ENCODE measurements at regions not wholly inside any gene's neighbourhood (a gene's known extent, or its start where the extent isn't known, plus 50 kb on each side); places are given as distances from the start of the nearest gene placed in this dataset.

GRCh38 chr7:136693166-136694119 is 175.0 kb upstream of the CHRM2 start:
- no peak for TF ChIP-seq CTCF (IDR thresholded peaks at IDR 0.05; ENCODE audit: extremely low read depth, missing control alignments)
- no peak for DNase-seq (ENCODE audit: low spot score)

- TF ChIP-seq CTCF (IDR thresholded peaks at IDR 0.05; ENCODE audit: extremely low read depth, missing control alignments): no peak
- DNase-seq (ENCODE audit: low spot score): no peak
These were observed 176.2 kb upstream of the CHRM2 start for GRCh38 chr7:136692221-136692620.

DNA sequence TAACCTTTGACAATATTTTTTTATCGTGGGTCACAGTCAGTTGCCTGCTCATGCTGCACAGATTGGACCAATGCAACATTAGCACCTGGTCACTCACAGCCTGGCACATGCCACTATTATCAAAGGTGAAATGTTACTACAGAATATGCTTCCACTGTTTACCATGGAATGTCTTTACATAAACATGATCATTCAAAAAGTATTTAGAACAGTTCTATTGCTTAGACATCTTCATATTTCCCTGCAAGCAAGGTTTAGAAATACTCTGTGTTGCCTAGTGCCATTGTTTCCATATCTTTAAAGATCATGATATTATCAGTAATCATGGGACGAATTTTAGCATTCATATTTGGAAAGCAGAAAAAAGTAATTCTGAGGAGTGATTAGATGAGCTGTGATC is 179.9 kb upstream of the CHRM2 start:
- DNase-seq (ENCODE audit: low spot score): no peak
- no peak for TF ChIP-seq CTCF (IDR thresholded peaks at IDR 0.05; ENCODE audit: extremely low read depth, missing control alignments)

DNA sequence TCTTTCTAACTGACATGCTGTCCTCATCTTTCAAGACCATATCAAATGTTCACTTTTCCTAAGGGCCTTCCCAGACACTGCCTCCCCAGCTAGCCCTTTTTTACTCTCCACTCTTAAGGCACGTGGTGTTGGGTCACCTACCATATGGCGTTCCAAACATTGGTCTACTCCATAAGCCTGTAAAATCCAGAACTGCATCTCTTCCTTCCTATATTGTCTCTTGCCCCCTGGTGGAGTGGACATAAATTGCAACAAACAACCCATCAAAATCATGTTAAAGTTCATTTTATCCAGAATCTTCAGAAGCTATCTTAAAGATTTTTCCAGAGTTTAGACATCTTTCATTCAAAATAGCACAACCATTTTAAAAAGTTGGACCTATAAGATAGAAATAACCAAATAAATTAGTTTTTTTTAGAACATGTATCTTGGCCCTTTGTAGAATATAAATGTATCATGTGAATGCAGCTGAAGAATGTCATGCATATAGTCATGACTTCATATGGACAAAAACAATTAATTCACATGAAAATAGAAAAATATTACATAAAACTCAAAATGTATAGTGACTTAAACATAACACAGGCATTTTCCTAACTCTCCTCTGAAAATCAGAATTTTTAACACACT is 180.6 kb upstream of the CHRM2 start:
- peak; percentile 5 for DNase-seq (ENCODE audit: low spot score)
- peak; percentile 28 for TF ChIP-seq CTCF (IDR thresholded peaks at IDR 0.05; ENCODE audit: extremely low read depth, missing control alignments)

DNA sequence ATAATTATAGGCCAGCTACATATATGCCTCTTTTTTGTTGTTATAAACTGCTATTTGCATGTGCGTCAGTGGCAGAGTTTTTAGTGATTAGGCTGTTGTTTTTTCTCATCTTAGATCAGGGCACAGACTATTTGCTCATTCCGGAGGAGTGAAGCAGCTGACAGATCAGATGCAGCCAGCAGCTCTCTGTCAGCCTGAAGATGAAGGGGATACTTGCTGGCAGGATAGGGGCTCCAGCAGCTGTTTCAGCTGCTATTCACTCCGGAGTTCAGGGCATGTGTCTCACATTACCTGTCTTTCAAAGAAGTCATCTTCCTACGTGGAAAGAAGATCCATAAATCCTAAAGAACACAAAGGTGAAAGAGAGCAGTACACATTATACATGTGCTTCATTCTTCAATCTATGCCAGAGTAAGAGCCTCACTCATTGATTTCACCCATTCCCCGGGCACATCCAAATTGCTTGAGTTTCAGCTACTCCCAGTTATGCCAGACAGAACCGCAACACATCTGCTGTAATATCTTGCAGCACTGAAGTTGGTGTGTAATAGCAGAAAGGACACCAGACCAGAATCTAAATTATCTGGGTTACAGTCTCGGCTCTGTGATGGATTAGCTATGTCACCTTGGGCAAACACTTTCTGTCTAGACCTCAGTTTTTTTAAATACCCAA is 182.8 kb upstream of the CHRM2 start:
- no peak for TF ChIP-seq CTCF (IDR thresholded peaks at IDR 0.05; ENCODE audit: extremely low read depth, missing control alignments)

GRCh38 chr7:136677471-136678365 is 190.7 kb upstream of the CHRM2 start:
- no peak for DNase-seq (ENCODE audit: low spot score)
- no peak for TF ChIP-seq CTCF (IDR thresholded peaks at IDR 0.05; ENCODE audit: extremely low read depth, missing control alignments)

More for the DNA sequence above, 182.8 kb upstream of the CHRM2 start:
- DNase-seq (ENCODE audit: low spot score): no peak
